GM18520 (cell line): ENCODE measurements at regions not wholly inside any gene's neighbourhood (a gene's known extent, or its start where the extent isn't known, plus 50 kb on each side); places are given as distances from the start of the nearest gene placed in this dataset.

Experiments used
- ATAC-seq: cut with Tn5 transposase; IDR thresholded peaks from one replicate; pipeline ENCODE4 v1.9.1; 2021; ENCODE audit not compliant: unreplicated experiment

DNA sequence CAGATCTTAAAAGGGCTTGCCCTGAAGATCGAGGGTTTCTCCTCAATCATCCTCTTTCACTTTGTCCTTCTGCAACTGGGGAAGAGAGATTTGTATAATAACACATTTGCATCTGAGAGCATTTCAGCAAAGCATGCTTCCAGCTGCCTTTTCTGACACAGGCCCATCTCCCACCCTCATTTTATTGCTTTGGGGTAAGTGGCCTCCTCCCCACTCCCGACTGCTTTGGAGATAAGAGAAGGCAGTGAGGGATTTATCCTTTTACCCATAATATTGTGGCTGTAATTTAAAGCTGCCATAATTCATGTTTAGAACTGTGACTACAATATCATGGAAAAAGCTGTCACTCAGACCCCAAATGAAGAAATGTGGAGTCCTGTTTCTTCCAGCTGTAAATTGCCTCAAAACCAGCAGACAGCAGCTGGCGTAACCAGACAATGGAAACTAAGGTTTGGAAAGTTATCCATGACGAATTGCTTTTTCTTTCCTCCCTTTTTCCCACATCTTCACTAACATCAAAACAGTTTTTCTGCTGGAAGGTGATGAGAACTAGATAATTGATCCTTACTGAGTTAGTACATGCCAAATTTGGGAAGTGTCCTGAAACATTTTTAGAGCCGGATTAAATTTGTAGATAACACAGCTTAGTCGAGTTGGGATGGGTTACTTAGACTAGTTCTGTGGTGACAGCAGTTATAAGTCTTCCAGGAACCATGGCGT is 104.2 kb upstream of the PFN2 start:
- ATAC-seq: peak; percentile 53

DNA sequence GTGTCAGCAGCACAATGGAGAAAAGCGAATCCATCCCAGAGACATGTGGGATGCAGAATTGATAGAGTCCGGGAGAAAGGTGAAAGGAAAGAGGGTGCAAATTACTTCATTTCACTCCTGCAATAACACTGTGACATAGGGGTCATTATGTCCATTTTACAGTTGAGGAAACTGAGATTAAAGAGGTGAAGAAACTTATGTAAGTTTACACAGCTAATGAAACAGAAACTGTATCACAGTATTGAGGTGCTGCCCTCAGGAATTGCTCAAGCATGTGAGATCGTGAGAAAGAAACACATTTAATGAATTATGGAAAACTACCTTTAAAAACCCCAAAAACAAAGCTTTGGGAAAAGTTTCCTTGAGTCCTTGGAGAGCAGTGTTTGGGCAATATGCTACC is 103.6 kb upstream of the PFN2 start:
- peak; percentile 54 for ATAC-seq

DNA sequence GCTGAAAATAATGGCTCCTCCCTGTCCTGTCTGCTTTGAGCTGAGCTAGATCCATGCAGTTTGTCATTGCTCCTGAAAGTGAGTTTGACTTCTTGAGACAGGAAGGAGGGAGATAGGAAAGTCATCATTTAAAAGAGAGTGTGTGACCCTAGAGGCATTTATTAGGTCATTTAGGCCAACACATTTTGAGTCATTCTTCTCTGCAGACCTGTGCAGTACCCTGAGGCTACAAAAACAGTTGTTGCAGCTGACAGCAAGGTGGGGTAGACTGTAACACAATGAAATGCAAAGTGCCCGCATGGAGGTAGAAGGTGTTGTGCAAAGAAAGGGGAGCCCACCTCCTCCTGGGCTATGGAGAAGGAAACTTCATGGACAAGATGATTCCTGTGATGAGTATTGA is 102.8 kb upstream of the PFN2 start:
- ATAC-seq: no peak

DNA sequence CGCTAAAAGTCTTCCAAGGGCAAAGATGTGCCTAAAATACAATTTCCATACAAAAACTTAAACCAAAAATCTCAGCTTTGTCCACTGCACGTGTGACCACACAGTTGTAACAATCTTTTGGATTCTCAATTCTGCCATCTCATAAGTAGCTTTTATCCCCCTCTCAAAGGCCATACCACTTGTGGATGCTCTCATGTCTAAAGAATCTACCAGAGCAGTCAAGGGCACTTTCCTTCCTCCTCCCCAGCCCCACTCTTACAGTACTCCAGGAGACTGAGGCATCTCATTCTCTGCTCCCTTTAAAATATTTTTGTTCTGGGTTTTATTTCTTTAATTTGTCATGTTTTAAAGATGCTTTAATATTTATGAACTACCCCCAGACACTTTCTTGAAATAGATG is 102.3 kb upstream of the PFN2 start:
- no peak for ATAC-seq

DNA sequence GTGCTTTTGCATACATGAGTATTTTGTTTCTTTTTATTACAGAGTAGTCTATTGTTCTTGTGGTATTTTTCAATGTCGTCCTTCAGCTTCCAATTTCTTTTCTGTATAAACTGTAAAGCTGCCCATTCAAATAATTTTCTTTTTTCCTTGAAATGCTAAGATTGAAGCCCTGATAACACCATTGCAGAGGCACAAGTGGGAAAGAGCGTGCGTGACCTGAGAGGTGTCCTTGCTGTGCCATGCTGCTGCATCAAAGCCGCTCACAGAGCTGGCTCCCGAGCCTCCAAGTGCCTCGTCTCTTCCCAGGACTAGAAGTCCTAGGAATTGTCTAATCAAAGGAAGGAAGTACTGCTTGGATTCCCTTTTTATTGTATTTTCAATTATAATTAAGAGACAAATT is 101.9 kb upstream of the PFN2 start:
- no peak for ATAC-seq

DNA sequence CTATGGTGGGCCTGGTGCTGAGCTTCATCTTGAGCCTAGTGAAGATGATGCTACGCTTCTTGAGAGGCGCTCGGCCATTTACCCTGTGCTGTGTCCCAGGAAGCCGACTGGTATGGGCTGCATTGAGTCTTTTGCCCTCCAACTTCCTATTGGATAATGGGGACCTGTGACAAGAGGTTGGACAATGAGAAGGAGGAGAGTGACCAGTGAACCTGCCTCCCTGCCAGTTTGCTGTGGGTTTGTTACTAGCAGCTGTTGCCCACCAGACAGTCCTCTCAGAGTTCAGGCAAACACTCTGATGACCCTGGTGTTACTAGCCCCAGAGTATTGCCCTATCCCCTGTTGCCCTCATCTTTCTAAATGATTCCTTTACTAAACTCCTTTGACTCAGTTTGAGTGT is 99.6 kb upstream of the PFN2 start:
- no peak for ATAC-seq

DNA sequence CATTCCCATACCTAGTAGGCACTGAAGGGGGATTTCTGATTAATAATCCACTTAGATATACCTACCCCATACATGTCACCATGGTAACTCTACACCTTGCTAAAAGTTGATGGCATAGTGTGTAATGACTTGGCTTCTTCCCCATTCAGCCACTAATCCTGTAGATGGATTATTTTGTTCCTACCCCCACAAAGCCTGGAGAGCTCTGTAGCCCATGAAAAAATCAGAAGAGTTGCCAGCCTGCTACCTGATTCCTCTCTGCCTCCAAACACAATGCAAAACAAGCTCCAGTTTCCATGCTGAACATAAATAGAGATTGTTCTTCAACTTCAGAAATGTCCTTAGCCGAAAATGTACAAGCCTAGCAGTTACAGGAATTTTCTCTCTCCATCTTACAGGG is 98.9 kb upstream of the PFN2 start:
- ATAC-seq: no peak

DNA sequence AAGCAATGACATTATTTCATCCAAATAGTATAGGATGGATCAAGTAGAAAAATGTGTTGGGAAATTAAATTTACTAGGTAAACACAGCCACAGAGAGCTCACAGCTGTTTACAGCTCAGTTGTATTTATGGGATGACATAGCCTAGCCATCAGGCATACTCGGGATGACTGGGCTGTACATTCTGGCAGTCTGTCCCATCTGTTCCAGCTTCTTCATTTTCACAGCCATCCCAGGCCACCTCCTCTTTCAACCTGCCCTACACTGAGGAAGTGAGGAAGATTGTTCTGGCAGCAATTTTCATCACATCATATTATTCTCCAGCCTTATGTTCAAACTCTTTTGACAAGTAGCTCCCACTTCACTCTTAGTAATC is 98.4 kb upstream of the PFN2 start:
- no peak for ATAC-seq

DNA sequence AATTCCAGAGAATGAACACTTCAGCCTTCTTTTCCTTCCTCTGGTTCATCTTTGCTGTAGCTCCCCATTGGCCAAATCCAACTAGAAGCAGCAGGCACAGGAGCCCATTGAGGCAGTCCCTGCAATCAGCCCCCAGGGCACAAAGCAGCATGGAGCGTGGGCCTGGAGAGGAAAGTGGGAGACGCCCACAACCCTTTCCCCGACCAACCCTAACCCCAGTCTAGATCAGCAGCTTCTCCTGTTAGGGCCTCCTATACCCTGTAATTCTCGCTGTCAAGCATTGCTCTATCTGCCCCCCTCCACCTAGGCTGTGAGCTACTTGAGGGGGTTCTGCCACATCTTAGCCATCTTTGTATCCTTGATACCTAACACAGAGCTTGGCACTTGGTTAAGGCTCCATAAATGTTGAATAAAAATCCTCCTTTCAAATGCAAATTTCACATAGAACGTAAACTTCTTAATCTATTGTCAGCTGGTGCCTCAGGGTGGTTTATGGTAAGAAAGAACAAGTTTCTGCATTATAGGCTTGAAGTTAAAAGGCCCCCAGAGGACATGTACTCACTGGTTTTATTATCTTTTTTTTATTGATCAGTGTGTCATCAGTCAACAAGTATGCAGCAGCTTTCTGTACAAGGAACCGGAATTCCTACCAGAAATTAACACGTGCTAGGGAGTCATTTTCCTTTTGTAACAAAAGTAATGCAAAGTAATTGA is 97.9 kb upstream of the PFN2 start:
- ATAC-seq: no peak

DNA sequence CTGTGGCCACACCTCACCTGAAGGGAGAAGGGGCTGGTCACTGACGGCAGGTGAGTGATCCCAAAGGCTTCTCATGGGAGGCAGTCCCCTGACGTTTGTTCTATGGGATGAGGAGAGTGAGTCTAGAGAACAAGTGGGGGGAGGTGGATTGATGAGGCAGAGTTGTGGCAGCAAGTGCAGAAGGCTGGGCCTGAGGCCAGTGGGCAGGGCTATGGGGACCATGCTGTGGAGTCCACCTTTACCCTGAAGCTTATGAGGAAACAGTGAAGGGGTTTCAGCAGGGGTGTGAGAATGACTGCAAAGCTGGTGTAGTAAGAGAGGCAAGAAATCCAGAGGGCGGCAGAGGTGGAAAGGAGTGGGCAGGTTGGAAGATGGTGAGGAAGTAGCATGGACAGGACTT is 96.9 kb upstream of the PFN2 start:
- ATAC-seq: no peak

DNA sequence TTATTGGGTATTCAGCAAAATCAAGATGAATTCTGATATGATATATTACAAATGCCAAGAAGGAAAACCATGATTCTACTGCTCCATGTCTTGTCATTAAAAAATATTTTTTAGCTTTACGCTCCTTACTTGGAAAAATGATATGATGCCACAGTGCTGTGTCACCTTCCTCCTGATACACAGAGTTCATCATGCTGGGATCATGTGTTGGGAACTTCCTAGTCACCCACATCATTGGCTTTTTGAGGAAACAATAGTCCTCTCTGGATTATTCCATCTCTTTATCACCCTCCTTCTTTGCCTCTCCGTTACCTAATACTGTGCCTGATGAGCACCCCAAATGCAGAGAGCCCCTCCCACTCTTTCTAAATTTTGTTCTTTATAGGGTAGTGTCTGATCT is 94.3 kb upstream of the PFN2 start:
- ATAC-seq: no peak

DNA sequence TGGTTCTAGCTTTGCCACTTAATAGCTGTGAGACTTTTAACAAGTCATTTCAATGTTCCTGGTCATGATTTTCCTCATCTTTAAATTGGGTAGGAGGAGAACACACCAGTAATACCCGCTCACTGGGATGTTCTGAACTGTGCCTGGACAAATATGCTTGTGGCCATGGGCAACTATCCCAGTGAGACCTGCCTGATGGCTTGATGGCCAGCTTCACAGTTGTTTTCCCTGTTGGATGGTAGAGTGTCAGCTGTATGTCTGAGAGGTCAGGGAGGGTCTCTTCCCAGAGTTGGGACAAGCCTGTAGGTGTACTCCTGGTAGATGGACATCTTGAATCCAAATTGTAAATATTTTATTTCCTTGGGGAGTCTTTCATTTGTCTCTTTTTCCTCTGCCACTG is 92.5 kb upstream of the PFN2 start:
- no peak for ATAC-seq

DNA sequence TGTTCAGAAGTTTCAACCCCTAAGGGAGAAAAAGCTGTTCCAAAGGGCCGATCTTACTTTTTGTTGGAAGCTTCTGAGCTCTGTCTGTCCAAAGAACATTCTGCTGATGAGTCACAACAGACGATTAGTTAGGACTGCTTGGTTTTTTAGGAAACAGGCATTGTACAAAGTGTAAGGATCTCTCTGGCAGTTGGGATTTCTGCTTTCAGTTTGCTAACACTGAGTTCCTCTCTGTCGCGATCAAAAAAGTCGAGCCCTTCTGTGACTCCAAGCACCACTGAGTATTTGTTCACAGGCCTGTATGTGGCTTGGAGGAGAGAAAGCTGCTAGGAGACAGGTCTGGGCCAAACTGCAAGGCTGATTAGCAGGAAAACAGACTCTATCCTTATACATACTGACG is 91.8 kb upstream of the PFN2 start:
- ATAC-seq: no peak

DNA sequence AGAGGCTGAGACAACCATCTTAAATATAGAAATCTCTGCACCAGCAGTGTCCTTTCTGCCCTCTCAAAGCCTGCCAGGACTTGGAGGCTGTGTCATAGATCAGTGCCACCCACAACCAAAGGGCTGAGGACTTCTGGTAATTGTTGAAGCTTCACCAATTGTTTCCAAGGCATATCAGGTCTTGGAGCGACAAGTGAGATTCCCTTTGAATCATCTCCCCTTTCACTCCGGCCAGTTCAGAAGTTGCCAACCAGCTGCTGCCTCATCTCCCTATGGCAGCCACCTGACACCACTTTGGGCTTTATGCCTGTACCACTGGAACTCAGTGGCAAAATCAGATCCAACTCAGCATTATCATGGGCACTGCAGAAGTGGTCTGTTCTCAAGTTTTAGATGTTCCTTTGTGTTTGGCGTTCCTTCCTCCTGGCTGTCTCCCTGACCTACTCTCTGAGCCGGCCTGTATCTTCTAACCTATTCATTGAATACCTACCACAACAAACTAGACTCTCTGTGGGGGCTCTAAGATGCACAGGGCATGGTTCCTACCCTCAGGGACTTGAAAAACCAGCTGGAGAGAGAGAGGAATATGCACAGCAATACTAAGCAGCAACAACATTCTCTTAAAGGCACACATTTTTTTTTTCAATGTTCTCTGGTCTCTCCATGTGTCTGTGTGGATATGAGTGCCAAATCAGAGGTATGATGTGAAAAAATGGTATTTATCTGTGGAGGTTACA is 90.8 kb upstream of the PFN2 start:
- ATAC-seq: no peak

DNA sequence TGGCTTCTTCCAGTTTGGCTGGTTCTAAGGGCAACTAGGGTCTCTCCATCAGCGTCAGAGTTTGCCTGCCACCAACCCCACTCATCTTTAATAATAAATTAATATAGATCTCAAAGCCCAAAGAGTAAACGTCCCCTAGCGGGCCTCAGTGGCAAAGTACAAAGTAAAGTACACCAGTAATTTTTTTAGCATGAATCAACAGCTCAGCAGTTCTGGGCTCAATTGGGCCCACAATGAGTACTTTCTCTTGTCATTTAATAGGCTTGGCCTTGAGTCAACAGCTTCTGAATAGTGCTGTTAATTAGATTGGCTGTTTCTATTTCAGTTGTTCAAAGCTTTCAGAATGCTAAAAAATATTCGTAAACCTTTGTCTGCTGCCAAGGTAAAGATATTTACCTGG is 89.0 kb upstream of the PFN2 start:
- no peak for ATAC-seq

DNA sequence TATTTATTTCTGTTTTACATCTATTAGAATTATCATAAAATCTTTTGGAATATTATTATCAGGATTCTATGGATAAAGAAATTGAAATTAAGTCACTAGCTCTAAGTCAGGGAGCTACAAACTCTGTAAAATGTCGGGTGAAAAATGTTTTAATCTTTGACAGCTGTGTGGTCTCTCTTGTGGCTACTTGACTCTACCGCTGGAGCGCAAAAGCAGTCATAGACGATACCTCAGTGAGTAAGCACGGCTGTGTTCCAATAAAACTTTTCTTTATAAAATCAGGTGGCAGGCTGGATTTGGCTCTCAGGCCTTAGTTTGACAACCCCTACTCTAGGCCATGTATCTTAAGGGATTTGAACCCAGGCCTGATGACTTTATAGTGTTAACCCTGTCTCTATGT is 88.5 kb upstream of the PFN2 start:
- ATAC-seq: no peak

DNA sequence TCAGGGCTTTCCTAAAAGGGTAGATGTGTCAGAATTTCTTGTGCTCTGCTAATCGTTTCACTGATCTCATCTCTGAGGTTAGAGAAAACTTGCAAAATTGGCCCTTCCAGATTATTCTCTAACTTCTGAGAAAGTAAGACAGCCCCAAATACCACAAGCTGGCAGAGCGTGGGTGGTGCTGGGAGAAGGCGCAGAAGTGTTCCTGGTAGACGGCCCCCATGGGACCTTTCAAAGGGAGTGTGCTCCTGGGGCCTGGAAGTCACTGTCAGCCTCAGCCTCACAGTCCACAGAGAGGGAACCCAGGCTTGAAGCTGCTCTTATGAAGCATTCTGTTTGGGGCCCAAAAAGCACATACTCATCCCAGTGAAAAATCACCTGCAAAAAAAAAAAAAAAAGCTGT is 86.5 kb upstream of the PFN2 start:
- no peak for ATAC-seq

DNA sequence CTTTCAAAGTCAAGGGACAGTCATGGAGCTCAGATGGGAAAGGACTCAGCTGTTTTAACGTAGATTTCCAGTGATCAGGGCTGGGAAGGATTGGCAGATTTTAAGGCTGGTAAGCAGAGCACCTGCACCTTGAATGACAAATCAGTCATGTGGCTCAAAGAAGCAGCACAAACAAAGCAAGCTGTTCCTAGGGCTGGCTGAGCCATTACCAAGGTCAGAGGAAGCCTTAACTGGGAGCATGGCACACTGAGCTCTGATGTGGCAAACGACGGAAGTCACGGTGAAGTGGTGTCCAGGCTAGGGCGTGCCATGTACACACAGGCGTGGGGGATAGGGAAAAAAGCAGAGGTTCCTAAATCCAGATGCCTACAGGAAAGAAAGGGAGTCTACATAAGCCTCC is 84.6 kb upstream of the PFN2 start:
- no peak for ATAC-seq

DNA sequence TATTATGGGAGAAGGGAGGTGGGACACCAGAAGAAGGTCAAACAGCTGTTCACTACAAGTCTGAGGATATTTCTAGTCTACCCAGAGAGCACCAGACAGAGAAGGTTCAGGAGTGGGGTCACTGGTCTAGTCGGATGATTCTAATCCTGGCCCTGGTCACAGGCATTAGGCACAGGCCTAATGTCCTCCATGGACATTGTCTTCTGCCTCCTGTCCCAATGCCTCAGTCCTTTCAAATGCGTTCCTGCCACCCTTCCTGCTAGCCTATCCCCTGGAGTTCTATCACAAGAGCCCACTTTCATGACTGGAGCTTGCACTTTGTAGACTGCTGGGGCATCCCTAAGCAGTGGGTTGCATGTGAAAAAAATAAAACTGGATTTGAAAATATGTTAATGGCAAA is 83.9 kb upstream of the PFN2 start:
- no peak for ATAC-seq

DNA sequence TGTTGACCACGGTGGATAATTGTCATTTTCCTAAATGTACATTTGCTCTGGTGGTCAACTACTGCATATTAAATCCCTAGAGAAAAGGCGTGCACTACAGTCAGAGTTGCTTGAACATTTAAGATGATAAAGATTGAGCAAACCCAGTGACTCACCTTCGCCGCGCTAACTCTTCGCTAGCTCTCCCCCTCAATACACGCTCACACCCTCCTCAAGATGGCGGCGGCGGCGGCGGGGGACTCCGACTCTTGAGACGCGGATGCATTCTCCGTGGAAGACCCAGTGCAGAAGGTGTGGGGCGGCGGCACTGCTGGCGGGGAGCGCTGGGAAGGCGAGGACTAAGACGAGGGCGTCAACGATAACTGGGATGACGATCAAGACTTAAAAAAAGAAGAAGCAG is 79.8 kb upstream of the PFN2 start:
- no peak for ATAC-seq

DNA sequence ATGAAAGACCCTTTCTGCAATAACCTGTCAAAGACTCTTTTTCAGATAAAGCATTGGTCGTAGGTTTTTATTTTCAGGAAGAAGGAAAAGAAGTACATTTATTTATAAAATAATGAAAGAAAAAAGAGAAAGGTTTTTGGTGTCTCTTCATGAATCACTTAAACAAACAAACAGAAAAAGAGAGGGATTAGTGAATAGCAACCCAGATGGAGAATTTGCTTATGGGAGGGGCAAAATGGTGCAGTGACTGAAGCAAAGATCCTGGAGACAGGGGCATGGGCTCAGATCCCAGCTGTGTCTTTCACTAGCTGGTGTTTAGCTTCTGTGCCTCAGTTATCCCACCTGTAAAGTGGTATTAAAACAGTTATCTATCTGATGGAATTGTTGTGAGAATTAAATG is 78.6 kb upstream of the PFN2 start:
- ATAC-seq: no peak

DNA sequence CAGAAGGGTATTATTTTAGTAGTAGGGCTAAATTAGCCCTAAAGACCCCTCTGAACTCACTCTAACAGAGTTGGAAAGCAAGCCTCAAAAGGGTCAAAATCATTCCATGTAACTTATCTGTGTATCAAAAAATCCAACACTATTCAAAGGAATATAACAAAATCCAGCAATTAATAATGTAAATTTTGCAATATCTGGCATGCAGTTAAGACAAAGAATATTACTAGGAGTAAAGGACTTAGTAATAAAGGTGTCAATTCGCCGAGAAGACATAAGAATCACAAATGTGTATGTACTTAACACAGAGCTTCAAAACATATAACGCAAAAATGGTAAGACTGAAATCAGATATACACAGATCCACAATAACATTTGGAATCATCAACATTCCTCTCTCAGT is 71.2 kb upstream of the PFN2 start:
- no peak for ATAC-seq
